Activated CD4-positive, alpha-beta memory T cell treated with anti-CD3 and anti-CD28 coated beads, Interleukin-2, amount 10 ng/mL, durations not matched to agents 7 days and 5 days (primary cell): ENCODE measurements at regions not wholly inside any gene's neighbourhood (a gene's known extent, or its start where the extent isn't known, plus 50 kb on each side); places are given as distances from the start of the nearest gene placed in this dataset.
"Not testable (repeated sequence)": the region's sequence is repeated elsewhere in the genome, so short reads cannot be mapped to it uniquely, and the experiment has no call there.

ENCODE experiments used
- CTCF ChIA-PET: fragments of 350-600 bp; sonication (Branson Sonifier 250); formaldehyde crosslinking; loops from one replicate; lab custom pipeline; 2021; ENCODE audit warnings: antibody characterized with exemption, inconsistent platforms; lab: Charles Lee
- POLR2A ChIA-PET: fragments of 350-600 bp; sonication (Branson Sonifier 250); formaldehyde crosslinking; loops from one replicate; lab custom pipeline; 2021; ENCODE audit warnings: antibody characterized with exemption; lab: Charles Lee
- DNase-seq: peaks from one replicate; pipeline ENCODE4 v3.0.0-alpha.2; 2020
- H3K27ac Mint-ChIP-seq: one replicate; pipeline ENCODE4 v1.8.0; 2021; ENCODE audit warnings: mild to moderate bottlenecking, mixed read lengths
- H3K27me3 Mint-ChIP-seq: one replicate; pipeline ENCODE4 v1.8.0; 2021; ENCODE audit warnings: mixed read lengths
- H3K36me3 Mint-ChIP-seq: one replicate; pipeline ENCODE4 v1.8.0; 2021; ENCODE audit warnings: low read depth, mixed read lengths
- H3K4me1 Mint-ChIP-seq: one replicate; pipeline ENCODE4 v1.8.0; 2021; ENCODE audit warnings: mixed read lengths
- H3K4me3 Mint-ChIP-seq: one replicate; pipeline ENCODE4 v1.8.0; 2021; ENCODE audit warnings: mild to moderate bottlenecking, mixed read lengths
- H3K9me3 Mint-ChIP-seq: one replicate; pipeline ENCODE4 v1.8.0; 2021; ENCODE audit warnings: mixed read lengths

DNA sequence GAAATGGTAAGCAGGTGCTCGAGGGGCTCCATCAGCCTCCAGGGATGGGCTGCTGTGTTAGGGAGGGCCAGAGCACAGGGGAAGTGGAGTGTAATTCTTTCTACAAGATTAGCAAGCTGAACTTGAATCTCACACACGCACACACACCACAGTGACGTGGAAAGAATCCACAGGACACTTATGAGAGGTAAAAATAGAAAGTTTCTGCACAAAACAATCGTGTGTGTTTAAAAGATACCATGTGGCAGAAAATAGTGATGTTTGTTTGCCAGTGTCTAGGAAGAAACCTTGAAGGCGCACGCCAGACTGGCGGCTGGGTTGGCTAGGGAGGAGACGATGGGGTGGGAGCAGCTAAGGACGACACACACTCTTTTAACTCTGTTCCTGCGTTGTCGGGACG lies 323.6 kb upstream of the PLGLB1 start:
- CTCF ChIA-PET, H3K27ac Mint-ChIP-seq, H3K4me3 Mint-ChIP-seq, POLR2A ChIA-PET, H3K9me3 Mint-ChIP-seq, H3K4me1 Mint-ChIP-seq, H3K36me3 Mint-ChIP-seq, H3K27me3 Mint-ChIP-seq, DNase-seq: not testable (repeated sequence)

DNA sequence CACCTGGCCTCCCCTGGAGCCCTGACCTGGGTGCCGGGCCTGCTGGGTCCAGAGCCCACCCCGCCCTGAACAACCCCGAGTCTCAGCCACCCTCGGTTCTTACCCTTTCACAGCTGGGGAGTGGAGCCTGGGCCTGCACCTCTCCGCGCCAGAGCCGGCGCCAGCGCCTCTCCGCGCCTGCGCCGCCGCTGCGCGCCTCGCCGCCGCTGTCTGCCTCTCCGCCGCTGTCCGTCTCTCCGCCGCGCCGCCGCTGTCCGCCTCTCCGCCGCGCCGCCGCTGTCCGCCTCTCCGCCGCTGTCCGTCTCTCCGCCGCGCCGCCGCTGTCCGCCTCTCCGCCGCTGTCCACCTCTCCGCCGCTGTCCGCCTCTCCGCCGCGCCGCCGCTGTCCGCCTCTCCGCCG lies 326.9 kb upstream of the PLGLB1 start:
- H3K27ac Mint-ChIP-seq, H3K9me3 Mint-ChIP-seq, POLR2A ChIA-PET, H3K36me3 Mint-ChIP-seq, CTCF ChIA-PET, H3K4me1 Mint-ChIP-seq, H3K4me3 Mint-ChIP-seq, H3K27me3 Mint-ChIP-seq, DNase-seq: not testable (repeated sequence)

DNA sequence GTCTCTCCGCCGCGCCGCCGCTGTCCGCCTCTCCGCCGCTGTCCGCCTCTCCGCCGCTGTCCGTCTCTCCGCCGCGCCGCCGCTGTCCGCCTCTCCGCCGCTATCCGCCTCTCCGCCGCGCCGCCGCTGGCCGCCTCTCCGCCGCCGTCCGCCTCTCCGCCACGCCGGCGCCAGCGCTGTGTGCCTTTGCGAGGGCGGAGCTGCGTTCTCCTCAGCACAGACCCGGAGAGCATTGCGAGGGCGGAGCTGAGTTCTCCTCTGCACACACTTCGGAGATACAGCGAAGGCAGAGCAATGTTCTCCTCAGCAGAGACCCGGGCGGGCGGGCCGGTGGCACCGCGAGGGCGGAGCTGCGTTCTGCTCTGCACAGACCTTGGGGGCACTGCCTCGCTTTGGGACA lies 327.4 kb upstream of the PLGLB1 start:
- DNase-seq, CTCF ChIA-PET, H3K27ac Mint-ChIP-seq, H3K4me3 Mint-ChIP-seq, POLR2A ChIA-PET, H3K4me1 Mint-ChIP-seq, H3K36me3 Mint-ChIP-seq, H3K9me3 Mint-ChIP-seq, H3K27me3 Mint-ChIP-seq: not testable (repeated sequence)

DNA sequence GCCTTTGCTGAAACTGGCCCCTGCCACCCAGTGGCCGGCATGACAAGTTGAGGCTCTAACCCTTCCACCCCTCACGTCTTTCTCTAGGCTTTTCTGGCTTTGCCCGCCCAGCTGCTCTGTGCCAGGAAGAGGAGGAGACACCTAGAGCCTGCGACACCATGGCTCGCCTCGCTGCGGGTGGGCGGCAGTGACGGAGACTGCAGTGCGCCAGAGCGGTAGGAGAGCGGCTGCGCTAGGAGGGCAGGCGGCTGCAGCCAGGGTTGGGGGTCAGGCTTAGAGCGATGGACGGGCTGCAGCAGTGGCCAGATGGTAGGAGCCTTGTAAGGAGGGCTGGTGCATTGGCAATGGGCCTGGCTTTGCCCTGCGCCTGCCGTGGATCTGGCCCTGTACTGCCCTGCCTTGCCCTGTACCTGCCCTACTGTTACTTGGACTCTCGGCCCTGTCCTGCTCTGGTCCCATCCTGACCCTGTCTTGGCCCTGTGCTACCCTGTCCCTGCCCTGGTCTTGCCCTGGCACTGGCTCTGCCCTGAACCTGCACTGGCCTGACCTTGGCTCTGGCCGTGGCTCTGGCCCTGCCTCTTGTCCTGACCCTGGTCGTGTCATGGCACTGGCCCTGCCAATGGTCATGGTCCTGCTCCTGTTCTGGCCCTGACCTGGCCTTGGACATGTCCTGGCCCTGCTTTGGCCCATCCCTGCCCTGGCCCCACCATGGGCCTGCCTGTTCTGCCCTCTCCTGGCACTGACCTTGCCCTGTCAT lies 330.7 kb upstream of the PLGLB1 start:
- POLR2A ChIA-PET, DNase-seq, H3K36me3 Mint-ChIP-seq, H3K27ac Mint-ChIP-seq, H3K4me1 Mint-ChIP-seq, CTCF ChIA-PET, H3K9me3 Mint-ChIP-seq, H3K4me3 Mint-ChIP-seq, H3K27me3 Mint-ChIP-seq: not testable (repeated sequence)

DNA sequence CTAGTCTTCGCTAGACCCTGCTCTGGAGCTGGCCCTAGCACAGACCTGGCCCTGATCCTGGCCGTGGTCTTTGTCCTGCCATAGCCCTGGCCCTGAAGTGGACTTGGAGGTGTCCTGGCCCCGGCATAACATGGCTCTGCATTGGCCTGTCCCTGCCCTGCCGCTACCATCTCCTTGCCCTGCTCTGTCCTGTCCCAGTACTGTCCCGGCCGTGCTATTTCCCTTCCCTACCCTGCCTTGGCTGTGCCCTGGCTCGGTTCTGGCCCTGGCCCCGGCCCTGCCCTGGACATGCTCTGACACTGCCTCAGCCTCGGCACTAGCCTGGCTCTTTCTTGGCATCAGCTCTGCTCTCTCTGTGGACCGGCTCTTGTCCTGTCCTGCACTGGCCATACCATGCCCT lies 331.8 kb upstream of the PLGLB1 start:
- H3K4me1 Mint-ChIP-seq, H3K9me3 Mint-ChIP-seq, H3K27me3 Mint-ChIP-seq, H3K4me3 Mint-ChIP-seq, H3K36me3 Mint-ChIP-seq, H3K27ac Mint-ChIP-seq, CTCF ChIA-PET, DNase-seq, POLR2A ChIA-PET: not testable (repeated sequence)

DNA sequence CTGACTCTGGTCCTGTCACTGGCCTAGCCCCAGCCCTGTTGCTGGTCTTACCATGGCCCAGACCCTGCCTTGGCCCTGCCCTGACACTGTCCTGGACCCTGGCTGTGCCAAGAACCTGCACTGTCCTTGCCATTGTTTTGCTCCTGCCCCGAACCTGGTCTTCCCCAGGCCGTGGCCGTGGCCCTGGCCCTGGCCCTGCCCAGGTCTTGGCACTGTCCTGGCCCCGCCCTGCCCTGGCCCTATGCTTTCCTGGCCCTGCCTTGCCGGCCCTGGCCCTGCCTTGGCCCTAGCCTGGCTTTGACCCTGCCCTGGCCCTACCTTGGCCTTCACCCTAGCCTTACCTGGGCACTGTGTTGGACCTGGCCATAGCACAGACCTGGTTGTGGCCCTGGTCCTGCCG lies 332.5 kb upstream of the PLGLB1 start:
- H3K36me3 Mint-ChIP-seq, CTCF ChIA-PET, H3K4me3 Mint-ChIP-seq, H3K4me1 Mint-ChIP-seq, H3K27me3 Mint-ChIP-seq, H3K27ac Mint-ChIP-seq, DNase-seq, H3K9me3 Mint-ChIP-seq, POLR2A ChIA-PET: not testable (repeated sequence)

DNA sequence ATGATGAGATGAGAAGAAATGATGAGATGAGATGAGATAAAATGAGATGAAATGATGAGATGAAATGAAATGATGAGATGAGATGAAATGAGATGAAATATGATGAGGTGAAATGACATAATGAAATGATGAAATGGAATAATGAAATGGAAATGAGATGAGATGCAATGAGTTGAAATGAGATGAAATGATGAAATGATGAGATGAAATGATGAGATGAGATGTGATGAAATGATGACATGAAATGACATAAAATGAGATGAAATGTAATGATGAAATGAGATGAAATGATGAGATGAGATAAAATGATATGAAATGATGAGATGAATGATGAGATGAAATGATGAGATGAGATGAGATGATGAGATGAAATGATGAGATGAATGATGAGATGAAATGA lies 338.6 kb upstream of the PLGLB1 start:
- POLR2A ChIA-PET, H3K4me3 Mint-ChIP-seq, H3K27ac Mint-ChIP-seq, CTCF ChIA-PET, DNase-seq, H3K4me1 Mint-ChIP-seq, H3K9me3 Mint-ChIP-seq, H3K27me3 Mint-ChIP-seq, H3K36me3 Mint-ChIP-seq: not testable (repeated sequence)

DNA sequence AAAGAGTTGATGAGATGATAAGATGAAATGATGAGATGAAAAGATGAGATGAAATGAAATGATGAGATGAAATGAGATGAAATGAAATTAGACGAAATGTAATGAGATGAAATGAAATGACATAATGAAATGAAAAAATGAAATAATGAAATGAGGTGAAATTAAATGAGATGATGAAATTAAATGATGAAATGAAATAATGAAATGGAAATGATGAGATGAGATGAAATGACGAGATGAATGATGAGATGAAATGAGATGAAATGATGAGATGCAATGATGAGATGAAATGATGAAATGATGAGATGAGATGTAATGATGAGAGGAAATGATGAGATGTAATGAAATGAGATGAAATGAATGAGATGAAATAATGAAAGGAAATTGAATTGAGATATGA lies 339.3 kb upstream of the PLGLB1 start:
- DNase-seq, H3K27me3 Mint-ChIP-seq, H3K4me3 Mint-ChIP-seq, H3K9me3 Mint-ChIP-seq, H3K36me3 Mint-ChIP-seq, H3K27ac Mint-ChIP-seq, CTCF ChIA-PET, H3K4me1 Mint-ChIP-seq, POLR2A ChIA-PET: not testable (repeated sequence)

DNA sequence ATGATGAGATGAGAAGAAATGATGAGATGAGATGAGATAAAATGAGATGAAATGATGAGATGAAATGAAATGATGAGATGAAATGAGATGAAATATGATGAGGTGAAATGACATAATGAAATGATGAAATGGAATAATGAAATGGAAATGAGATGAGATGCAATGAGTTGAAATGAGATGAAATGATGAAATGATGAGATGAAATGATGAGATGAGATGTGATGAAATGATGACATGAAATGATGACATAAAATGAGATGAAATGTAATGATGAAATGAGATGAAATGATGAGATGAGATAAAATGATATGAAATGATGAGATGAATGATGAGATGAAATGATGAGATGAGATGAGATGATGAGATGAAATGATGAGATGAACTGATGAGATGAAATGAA lies 340.2 kb upstream of the PLGLB1 start:
- H3K27me3 Mint-ChIP-seq, CTCF ChIA-PET, H3K4me3 Mint-ChIP-seq, H3K4me1 Mint-ChIP-seq, H3K9me3 Mint-ChIP-seq, H3K36me3 Mint-ChIP-seq, H3K27ac Mint-ChIP-seq, POLR2A ChIA-PET, DNase-seq: not testable (repeated sequence)

DNA sequence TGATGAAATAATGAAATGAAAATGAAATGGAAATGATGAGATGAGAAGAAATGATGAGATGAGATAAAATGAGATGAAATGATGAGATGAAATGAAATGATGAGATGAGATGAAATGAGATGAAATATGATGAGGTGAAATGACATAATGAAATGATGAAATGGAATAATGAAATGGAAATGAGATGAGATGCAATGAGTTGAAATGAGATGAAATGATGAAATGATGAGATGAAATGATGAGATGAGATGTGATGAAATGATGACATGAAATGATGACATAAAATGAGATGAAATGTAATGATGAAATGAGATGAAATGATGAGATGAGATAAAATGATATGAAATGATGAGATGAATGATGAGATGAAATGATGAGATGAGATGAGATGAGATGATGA lies 342.7 kb upstream of the PLGLB1 start:
- CTCF ChIA-PET, H3K36me3 Mint-ChIP-seq, H3K9me3 Mint-ChIP-seq, H3K4me1 Mint-ChIP-seq, H3K27ac Mint-ChIP-seq, H3K27me3 Mint-ChIP-seq, DNase-seq, H3K4me3 Mint-ChIP-seq, POLR2A ChIA-PET: not testable (repeated sequence)

DNA sequence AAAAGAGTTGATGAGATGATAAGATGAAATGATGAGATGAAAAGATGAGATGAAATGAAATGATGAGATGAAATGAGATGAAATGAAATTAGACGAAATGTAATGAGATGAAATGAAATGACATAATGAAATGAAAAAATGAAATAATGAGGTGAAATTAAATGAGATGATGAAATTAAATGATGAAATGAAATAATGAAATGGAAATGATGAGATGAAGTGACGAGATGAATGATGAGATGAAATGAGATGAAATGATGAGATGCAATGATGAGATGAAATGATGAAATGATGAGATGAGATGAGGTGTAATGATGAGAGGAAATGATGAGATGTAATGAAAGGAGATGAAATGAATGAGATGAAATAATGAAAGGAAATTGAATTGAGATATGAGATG lies 343.4 kb upstream of the PLGLB1 start:
- DNase-seq, H3K36me3 Mint-ChIP-seq, POLR2A ChIA-PET, H3K4me1 Mint-ChIP-seq, CTCF ChIA-PET, H3K9me3 Mint-ChIP-seq, H3K4me3 Mint-ChIP-seq, H3K27me3 Mint-ChIP-seq, H3K27ac Mint-ChIP-seq: not testable (repeated sequence)

DNA sequence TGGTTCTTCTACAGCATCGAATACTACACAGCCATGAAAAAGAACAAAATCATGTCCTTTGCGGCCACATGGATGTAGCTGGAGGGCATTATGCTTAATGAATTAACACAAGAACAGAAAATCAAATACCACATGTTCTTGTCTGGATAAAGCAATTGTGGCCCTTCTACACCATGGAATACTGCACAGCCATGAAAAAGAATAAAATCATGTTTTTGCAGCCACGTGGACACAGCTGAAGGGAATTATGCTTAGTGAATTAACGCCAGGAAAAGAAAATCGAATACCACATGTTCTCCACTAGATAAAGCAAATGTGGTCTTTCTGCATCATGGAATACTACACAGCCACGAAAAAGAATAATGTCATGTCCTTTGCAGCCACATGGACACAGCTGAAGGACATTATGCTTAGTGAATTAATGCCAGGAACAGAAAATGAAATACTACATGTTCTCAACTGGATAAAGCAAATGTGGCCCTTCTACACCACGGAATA lies 361.8 kb upstream of the PLGLB2 start:
- H3K4me1 Mint-ChIP-seq, H3K36me3 Mint-ChIP-seq, CTCF ChIA-PET, H3K4me3 Mint-ChIP-seq, H3K9me3 Mint-ChIP-seq, H3K27me3 Mint-ChIP-seq, POLR2A ChIA-PET, H3K27ac Mint-ChIP-seq, DNase-seq: not testable (repeated sequence)

DNA sequence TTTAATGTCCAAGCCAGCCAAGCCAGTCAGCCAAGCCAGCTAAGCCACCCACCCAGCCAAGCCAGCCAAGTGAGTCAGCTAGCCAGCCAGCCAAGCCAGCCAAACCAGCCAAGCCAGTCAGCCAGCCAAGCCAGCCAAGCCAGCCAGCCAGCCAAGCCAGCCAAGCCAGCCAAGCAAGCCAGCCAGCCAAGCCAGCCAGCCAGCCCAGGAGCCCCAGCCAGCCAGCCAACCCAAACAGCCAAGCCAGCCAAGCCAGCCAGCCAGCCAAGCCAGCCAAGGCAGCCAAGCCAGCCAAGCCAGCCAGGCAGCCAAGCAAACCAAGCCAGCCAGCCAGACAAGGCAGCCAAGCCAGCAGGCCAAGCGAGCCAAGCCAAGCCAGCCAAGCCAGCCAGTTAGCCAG lies 352.1 kb upstream of the PLGLB2 start:
- H3K36me3 Mint-ChIP-seq, DNase-seq, H3K27ac Mint-ChIP-seq, POLR2A ChIA-PET, H3K4me1 Mint-ChIP-seq, H3K9me3 Mint-ChIP-seq, CTCF ChIA-PET, H3K4me3 Mint-ChIP-seq, H3K27me3 Mint-ChIP-seq: not testable (repeated sequence)

DNA sequence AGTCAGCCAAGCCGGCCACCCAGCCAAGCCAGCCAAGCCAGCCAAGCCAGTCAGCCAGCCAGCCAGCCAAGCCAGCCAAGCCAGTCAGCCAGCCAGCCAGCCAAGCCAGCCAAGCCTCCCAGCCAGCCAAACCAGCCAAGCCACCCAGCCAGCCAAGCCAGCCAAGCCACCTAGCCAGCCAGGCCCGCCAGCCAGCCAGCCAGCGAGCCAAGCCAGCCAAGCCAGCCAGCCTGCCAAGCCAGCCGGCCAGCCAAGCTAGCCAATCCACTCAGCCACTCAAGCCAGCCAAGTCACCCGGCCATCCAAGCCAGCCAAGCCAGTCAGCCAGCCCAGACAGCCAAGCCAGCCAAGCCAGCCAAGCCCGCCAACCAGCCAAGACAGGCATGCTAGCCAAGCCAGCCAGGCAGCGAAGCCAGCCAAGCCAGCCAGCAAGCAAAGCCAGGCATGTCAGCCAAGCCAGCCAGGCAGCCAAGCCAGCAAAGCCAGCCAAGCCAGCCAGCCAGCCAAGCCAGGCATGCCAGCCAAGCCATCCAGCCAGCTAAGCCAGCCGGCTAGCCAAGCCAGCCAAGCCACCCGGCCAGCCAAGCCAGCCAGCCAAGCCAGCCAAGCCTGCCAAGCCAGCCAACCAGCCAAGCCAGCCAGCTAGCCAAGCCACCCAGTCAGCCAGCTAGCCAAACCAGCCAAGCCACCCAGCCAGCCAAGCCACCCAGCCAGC lies 351.2 kb upstream of the PLGLB2 start:
- H3K4me3 Mint-ChIP-seq, H3K9me3 Mint-ChIP-seq, H3K27ac Mint-ChIP-seq, DNase-seq, POLR2A ChIA-PET, CTCF ChIA-PET, H3K36me3 Mint-ChIP-seq, H3K27me3 Mint-ChIP-seq, H3K4me1 Mint-ChIP-seq: not testable (repeated sequence)
